Psoas muscle (tissue), 7 donors: ENCODE measurements at regions not wholly inside any gene's neighbourhood (a gene's known extent, or its start where the extent isn't known, plus 50 kb on each side); places are given as distances from the start of the nearest gene placed in this dataset.

ENCODE experiments used
- ATAC-seq, 4 donors: fragments of 200-7000 bp; cut with Tn5 transposase; one replicate each; pipeline ENCODE4 v1.9.1; 2020; ENCODE audit warnings: moderate library complexity in 3 of 4, mild to moderate bottlenecking in 2 of 4
- DNase-seq, 2 donors: peaks; one replicate each; pipeline ENCODE4 v3.0.0-alpha.2; 2020
- H3K27ac ChIP-seq: fragments of 200-600 bp; one replicate; pipeline ENCODE4 v1.8.0; 2022
- H3K27me3 ChIP-seq, 3 donors: fragments of 200-600 bp in 1 of 3; one replicate each; pipeline versions ENCODE4 v1.6.1 to v1.8.0; 2013 to 2022; ENCODE audit warnings: low read length in 2 of 3, mild to moderate bottlenecking in 2 of 3, moderate library complexity in 1 of 3; ENCODE audit not compliant: insufficient read depth in 3 of 3
- H3K36me3 ChIP-seq, 2 donors: fragments of 200-600 bp in 1 of 2; one replicate each; pipeline versions ENCODE4 v1.6.1 to v1.8.0; 2013 to 2022; ENCODE audit warnings: low read depth in 1 of 2, mild to moderate bottlenecking in 1 of 2, moderate library complexity in 1 of 2; ENCODE audit not compliant: insufficient read depth in 1 of 2
- H3K4me1 ChIP-seq: fragments of 200-600 bp; one replicate; pipeline ENCODE4 v1.8.0; 2022
- H3K4me3 ChIP-seq: fragments of 200-600 bp; one replicate; pipeline ENCODE4 v1.8.0; 2022; ENCODE audit warnings: mild to moderate bottlenecking
- H3K9me3 ChIP-seq: fragments of 200-600 bp; one replicate; pipeline ENCODE4 v1.8.0; 2022
- CTCF ChIP-seq: fragments of 200-600 bp; IDR thresholded peaks from one replicate; pipeline ENCODE4 v1.8.0; 2022; ENCODE audit warnings: antibody characterized with exemption
- WGBS, 3 donors: extraction: QIAGEN DNeasy Blood & Tissue Kit; methylation state at CpG; one replicate each; pipeline versions ENCODE4 v1.1.6 to v1.1.7; 2013; 5-methylcytosine and 5-hydroxymethylcytosine counted together
- intact Hi-C, 2 donors: fragments of 100-400 bp; cut with DNase I; formaldehyde crosslinking; loops; one replicate each; pipeline versions ENCODE4 v1.11.0 to v1.14.2; 2022
- donor health status: healthy with polysubstance abuse.
- donor health status: DM: no; HTN: no; CAD: no; lungs with moderate emphysema.
- donor health status: Bipolar disorder and iron deficiency.
- donor health status: healthy.
- donor health status: DM: yes; HTN: yes; CAD: no.
- donor health status: DM: no; HTN: no; CAD: no.
- donor health status: DM: yes; HTN: yes; CAD: no.

GRCh38 chr17:63278728-63279442 is 167.2 kb downstream of the CYB561 start:
- H3K36me3 ChIP-seq, result no peaks in the 10 kb centered on the region
- H3K27me3 ChIP-seq, result no peaks in the 10 kb centered on the region
- WGBS, 3 donors, result 59 to 74% (median 61%) methylated on average over 2 of the region's 2 CpGs
- DNase-seq (no peak), ATAC-seq (no peak)
- no peak overlapping the region for H3K4me3 ChIP-seq
- no peak overlapping the region for H3K27ac ChIP-seq
- no peak for TF ChIP-seq CTCF
- peaks cover 4% of the 10 kb centered on the region for H3K9me3 ChIP-seq
- no peaks in the 10 kb centered on the region for H3K4me1 ChIP-seq
- intact Hi-C loops, result no loop called here

- Histone ChIP-seq H3K4me1 (no peaks in the 10 kb centered on the region), H3K36me3 (no peaks in the 10 kb centered on the region), H3K9me3 (peaks cover 5% of the 10 kb centered on the region), H3K27ac (no peak overlapping the region), H3K4me3 (no peak overlapping the region), H3K27me3 (no peaks in the 10 kb centered on the region)
- intact Hi-C loops, result no loop called here
- ATAC-seq (no peak), DNase-seq (no peak)
- TF ChIP-seq CTCF, result no peak
- 50 to 73% (median 62%) methylated on average over 2 of the region's 2 CpGs for WGBS, 3 donors
Measured at GRCh38 chr17:63279498-63280230, 166.4 kb downstream of the CYB561 start.

GRCh38 chr17:63282455-63282854 is 163.7 kb downstream of the CYB561 start:
- no peaks in the 10 kb centered on the region for H3K27me3 ChIP-seq
- intact Hi-C loops, result no loop called here
- TF ChIP-seq CTCF, result no peak
- ATAC-seq, result no peak
- H3K27ac ChIP-seq, result no peak overlapping the region
- DNase-seq, result no peak
- H3K9me3 ChIP-seq, result peaks cover 20% of the 10 kb centered on the region
- no peak overlapping the region for H3K4me3 ChIP-seq
- H3K4me1 ChIP-seq, result no peaks in the 10 kb centered on the region
- 94 to 95% (median 95%) methylated on average over 4 of the region's 4 CpGs for WGBS, 3 donors
- H3K36me3 ChIP-seq, result no peaks in the 10 kb centered on the region

- intact Hi-C loops, result no loop called here
- DNase-seq (no peak), ATAC-seq (no peak)
- Histone ChIP-seq H3K36me3 (no peaks in the 10 kb centered on the region), H3K27ac (no peak overlapping the region), H3K4me3 (no peak overlapping the region), H3K9me3 (peaks cover 20% of the 10 kb centered on the region), H3K4me1 (no peaks in the 10 kb centered on the region), H3K27me3 (no peaks in the 10 kb centered on the region)
- TF ChIP-seq CTCF, result no peak
- WGBS, 3 donors, result 97 to 98% (median 97%) methylated on average over 4 of the region's 4 CpGs
Measured at GRCh38 chr17:63285551-63285950, 160.6 kb downstream of the CYB561 start.
